HUES64 (cell line): ENCODE measurements at regions not wholly inside any gene's neighbourhood (a gene's known extent, or its start where the extent isn't known, plus 50 kb on each side); places are given as distances from the start of the nearest gene placed in this dataset.
A peak's percentile ranks its signal among the peaks of the same experiment; 100 is the strongest.
"Not testable (repeated sequence)": the region's sequence is repeated elsewhere in the genome, so short reads cannot be mapped to it uniquely, and the experiment has no call there.

Experiments used
- H3K27ac ChIP-seq: 2 replicates; pipeline ENCODE4 v1.7.0; 2013; ENCODE audit warnings: low read depth, low read length, inconsistent platforms
- H3K27me3 ChIP-seq: 2 replicates; pipeline ENCODE4 v1.6.1; 2013; ENCODE audit warnings: mild to moderate bottlenecking, low read length; ENCODE audit not compliant: insufficient read depth
- H3K36me3 ChIP-seq: 2 replicates; pipeline ENCODE4 v1.6.1; 2013; ENCODE audit warnings: mild to moderate bottlenecking, low read length; ENCODE audit not compliant: insufficient read depth
- H3K4me1 ChIP-seq: 2 replicates; pipeline ENCODE4 v1.6.1; 2013; ENCODE audit warnings: mild to moderate bottlenecking, low read length, moderate library complexity; ENCODE audit not compliant: insufficient read depth
- H3K4me3 ChIP-seq: 2 replicates; pipeline ENCODE4 v1.5.1; 2013; ENCODE audit warnings: mild to moderate bottlenecking, low read length, moderate library complexity
- H3K9ac ChIP-seq: 2 replicates; pipeline ENCODE4 v1.6.1; 2013; ENCODE audit warnings: mild to moderate bottlenecking, low read depth, low read length
- H3K9me3 ChIP-seq: 2 replicates; pipeline ENCODE4 v1.6.1; 2013; ENCODE audit warnings: low read depth, low read length; ENCODE audit not compliant: insufficient read depth
- WGBS: fragments of 150-250, 120-280 bp; methylation state at CpG from one replicate; pipeline ENCODE4 v1.1.7; 2013; ENCODE audit warnings: missing lambda C conversion rate; 5-methylcytosine and 5-hydroxymethylcytosine counted together

DNA sequence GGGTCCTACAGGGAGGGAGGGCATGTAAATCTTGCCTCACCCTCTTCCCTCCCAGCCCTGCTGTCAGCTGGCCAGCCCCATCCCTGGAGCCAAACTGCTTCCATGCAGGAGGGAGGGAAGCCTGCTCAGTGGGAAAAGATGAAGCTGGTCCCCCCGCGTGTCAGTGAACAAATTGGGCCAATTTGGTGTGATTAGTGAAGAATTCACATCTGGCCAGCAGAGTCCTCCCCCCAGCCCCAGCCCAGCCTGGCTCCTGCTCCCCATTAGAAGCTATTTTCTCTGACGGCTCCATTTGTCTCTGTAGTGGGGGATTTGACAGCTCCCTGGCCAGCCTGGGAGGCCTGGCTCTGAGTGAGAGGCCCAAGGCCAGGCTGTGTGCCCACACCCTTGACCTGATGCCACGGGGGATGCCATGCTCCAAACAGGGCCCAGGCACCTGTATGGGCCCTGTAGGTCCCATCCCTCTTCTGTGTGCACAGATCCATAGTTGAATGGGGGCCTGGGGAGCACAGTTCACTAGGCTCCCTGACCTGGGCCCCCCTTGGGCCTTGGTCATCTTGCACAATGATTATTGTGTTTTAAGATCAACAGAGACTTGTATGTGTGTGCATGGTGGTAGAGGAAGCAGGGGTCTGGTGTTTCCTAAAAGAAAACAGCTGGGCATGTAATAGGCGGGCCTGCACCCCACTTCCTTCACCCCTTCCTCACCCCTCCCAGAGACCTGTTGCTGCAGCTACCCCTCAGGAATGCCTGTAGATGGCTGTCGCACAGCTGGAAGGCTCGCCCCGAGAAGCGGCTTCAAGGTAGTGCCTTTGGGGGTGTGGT is 50.7 kb upstream of the TAC4 start:
- H3K9me3 ChIP-seq = no peaks in the 10 kb centered on the region
- no peak overlapping the region for H3K4me3 ChIP-seq
- H3K4me1 ChIP-seq = peaks cover 13% of the 10 kb centered on the region
- H3K9ac ChIP-seq = no peak overlapping the region
- 63% methylated on average over 9 of the region's 9 CpGs for WGBS
- H3K36me3 ChIP-seq = no peaks in the 10 kb centered on the region
- peaks cover 48% of the 10 kb centered on the region for H3K27me3 ChIP-seq
- no peak overlapping the region for H3K27ac ChIP-seq

DNA sequence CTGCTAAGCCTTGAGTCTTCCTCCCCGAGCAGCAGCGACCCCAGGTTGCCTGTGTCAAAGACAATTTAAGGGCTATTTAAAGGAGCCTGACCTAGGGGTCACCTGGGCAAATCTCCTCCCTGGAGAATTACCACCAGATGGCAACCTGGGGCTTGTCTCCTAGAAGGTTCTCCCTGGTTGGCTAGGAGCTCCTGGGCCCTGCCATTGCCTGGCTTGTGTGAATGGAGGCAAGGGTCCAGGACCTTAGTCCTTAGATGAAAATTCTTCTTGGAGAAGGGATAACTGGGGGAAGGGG is 51.3 kb upstream of the TAC4 start:
- H3K27ac ChIP-seq = no peak overlapping the region
- H3K9ac ChIP-seq = no peak overlapping the region
- no peak overlapping the region for H3K4me3 ChIP-seq
- H3K27me3 ChIP-seq = peaks cover 49% of the 10 kb centered on the region
- peaks cover 13% of the 10 kb centered on the region for H3K4me1 ChIP-seq
- WGBS = 9% methylated on average over 2 of the region's 2 CpGs
- no peaks in the 10 kb centered on the region for H3K36me3 ChIP-seq
- no peaks in the 10 kb centered on the region for H3K9me3 ChIP-seq

DNA sequence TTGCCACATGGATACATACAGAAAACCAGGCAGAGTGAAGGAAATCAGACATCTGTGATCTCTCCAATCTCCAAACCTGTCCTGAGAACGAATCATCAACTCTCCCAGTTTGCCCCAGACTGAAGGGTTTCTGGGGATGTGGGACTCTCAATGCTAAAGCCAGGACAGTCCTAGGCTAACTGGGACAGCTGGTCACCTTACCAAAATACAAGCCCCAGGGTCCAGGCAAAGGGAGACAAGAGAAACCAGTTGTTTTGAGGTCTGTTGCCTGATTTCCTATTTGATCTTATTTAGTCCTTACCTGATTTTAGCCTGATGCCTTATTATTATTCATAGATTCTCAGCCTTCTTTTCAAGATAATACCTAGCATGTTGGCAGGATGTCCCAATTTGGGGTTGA is 51.7 kb upstream of the TAC4 start:
- peaks cover 13% of the 10 kb centered on the region for H3K4me1 ChIP-seq
- H3K27ac ChIP-seq = no peak overlapping the region
- H3K36me3 ChIP-seq = no peaks in the 10 kb centered on the region
- peaks cover 49% of the 10 kb centered on the region for H3K27me3 ChIP-seq
- H3K9ac ChIP-seq = no peak overlapping the region
- H3K9me3 ChIP-seq = no peaks in the 10 kb centered on the region
- WGBS = 60% methylated on average over 1 of the region's 1 CpG
- H3K4me3 ChIP-seq = no peak overlapping the region

DNA sequence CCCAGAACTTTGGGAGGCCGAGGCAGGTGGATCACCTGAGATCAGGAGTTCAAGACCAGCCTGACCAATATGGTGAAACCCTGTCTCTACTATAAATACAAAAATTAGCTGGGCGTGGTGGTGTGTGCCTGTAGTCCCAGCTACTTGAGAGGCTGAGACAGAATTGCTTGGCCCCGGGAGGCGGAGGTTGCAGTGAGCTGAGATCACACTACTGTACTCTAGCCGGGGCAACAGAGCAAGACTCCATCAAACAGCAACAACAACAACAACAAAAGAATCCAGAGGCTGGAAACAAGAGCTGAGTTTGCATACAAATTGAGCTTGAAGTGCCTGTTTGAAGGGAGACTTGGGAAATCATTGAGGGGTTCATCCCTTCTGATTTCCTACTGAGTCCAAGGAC is 52.9 kb upstream of the TAC4 start:
- not testable (repeated sequence) for H3K9me3 ChIP-seq, H3K27ac ChIP-seq, H3K4me3 ChIP-seq, H3K9ac ChIP-seq, H3K36me3 ChIP-seq
- WGBS = 85% methylated on average over 4 of the region's 5 CpGs
- Histone ChIP-seq H3K4me1 (peaks cover 13% of the 10 kb centered on the region), H3K27me3 (peaks cover 58% of the 10 kb centered on the region)

DNA sequence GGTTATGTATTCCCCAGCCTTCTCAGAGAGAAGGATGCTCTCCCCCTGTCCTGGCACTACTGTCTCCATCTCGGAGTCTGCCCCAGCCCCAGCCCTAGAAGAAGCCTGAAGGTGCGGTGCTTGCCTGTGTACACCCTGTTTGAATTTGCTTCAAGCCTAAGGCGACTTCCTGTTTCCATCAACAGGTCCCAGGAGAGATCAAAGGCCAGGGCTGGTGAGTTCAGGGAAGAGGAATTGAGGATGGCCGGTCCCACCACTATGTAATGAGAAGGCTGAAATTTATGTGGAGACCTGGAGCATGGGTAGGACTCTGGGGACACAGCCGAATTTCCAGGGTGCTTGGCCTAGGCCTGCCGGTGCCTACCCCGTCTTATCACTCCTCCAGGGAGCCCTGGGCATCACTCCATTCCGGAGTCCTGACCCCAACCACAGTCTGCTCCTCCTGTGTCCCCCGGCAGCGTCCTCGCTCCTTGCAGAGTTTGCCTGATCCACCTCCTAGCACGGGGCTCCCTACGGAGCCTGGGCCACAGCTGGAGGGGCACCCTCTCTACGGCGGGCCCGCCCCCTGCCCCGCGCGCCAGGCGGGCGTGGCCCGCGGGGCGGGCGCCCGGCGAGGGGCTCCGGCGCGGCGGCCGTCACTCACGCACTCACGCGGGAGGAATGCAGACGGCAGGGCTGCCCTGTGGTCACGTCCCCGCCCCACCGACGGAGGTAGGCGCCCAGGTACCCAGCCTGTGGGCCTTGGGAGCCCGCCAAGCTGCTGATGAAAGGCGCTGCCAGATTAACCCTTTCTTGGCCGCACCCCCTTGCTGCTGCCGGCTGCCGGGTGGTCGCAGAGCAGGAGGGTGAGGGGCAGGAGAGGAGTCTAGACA is 53.8 kb upstream of the TAC4 start:
- H3K9me3 ChIP-seq = no peaks in the 10 kb centered on the region
- H3K36me3 ChIP-seq = no peaks in the 10 kb centered on the region
- H3K27ac ChIP-seq = no peak overlapping the region
- peaks cover 13% of the 10 kb centered on the region for H3K4me1 ChIP-seq
- peaks cover 65% of the 10 kb centered on the region for H3K27me3 ChIP-seq
- peak overlapping the region; percentile 44 for H3K4me3 ChIP-seq
- H3K9ac ChIP-seq = no peak overlapping the region
- 6% methylated on average over 47 of the region's 47 CpGs for WGBS

DNA sequence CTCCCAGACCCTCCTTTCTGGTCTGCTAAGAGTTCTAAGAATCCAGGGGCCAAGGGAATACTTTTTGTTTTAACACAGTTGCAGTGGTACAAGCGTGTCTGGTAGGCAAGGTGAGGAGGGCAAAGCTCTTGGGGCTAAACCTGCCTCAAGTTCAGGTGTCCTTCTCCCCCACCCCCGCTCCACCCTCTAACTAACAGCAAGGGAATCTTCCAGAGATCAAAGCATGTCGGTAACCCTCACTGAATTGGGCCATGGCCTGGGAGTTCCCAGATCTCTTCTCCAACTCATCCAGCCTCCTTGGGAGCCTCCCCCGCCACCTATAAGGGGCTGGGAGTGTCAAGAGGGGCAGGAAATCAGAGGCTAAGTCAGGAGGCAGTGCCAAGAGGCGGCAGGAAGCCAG is 55.7 kb upstream of the TAC4 start:
- Histone ChIP-seq H3K36me3 (no peaks in the 10 kb centered on the region), H3K4me1 (peaks cover 17% of the 10 kb centered on the region), H3K9ac (no peak overlapping the region), H3K9me3 (no peaks in the 10 kb centered on the region), H3K27ac (no peak overlapping the region), H3K27me3 (peaks cover 83% of the 10 kb centered on the region), H3K4me3 (no peak overlapping the region)
- 61% methylated on average over 4 of the region's 5 CpGs for WGBS

DNA sequence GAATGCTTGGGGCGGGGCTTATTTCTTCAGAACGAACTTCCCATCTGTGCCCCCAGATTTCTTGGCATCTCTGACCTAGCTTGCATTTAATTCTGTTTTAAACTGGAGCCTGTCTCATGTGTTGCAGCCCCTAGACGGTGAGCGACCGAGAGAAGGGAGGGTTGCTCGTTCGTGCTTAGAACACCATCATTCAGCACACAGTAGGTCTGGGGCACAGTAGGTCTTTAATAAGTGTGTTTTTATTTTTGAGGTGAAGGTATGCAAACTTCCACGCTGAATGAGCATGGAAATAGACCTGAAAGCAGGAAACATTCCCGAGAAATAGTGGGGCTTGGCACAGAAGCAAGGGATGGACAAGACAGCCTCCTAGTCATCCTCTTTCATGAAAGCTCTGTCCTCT is 57.0 kb upstream of the TAC4 start:
- H3K27me3 ChIP-seq = peaks cover 96% of the 10 kb centered on the region

DNA sequence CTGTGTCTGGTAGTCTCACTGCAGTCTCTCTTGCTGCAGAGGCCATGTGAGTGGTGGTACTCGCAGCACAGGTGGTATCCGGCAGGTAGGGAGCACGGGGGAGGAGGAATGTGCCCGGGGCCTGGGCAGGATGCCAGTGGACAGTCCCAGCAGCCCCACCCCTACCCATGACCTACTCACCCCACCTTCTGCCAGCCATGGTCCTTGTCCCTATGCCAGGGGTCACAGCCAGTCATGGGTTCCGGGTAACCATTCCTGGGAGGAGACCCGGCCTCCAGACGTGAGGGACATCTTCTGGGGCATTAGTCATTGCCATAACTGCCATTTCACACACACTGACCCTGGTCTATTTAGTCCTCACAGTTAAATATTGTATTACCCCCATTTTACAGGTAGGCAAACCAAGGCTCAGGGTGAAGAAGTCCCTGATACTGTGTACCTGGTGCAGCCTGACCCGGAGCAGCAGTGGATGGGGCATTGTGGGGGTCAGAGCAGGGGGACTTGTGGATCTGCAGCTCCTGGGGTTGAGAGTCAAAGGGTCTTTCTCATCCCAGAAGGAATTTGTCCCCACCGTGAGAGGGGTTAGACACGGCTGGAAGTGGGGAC is 58.8 kb upstream of the TAC4 start:
- Histone ChIP-seq H3K4me1 (peaks cover 17% of the 10 kb centered on the region), H3K9ac (no peak overlapping the region), H3K9me3 (no peaks in the 10 kb centered on the region), H3K27ac (no peak overlapping the region), H3K27me3 (peaks cover 96% of the 10 kb centered on the region), H3K36me3 (no peaks in the 10 kb centered on the region), H3K4me3 (no peak overlapping the region)
- 81% methylated on average over 10 of the region's 10 CpGs for WGBS

More for the DNA sequence above, 57.0 kb upstream of the TAC4 start:
- Histone ChIP-seq H3K9me3 (no peaks in the 10 kb centered on the region), H3K9ac (no peak overlapping the region), H3K4me1 (peaks cover 14% of the 10 kb centered on the region), H3K36me3 (no peaks in the 10 kb centered on the region), H3K4me3 (no peak overlapping the region), H3K27ac (no peak overlapping the region)
- 87% methylated on average over 9 of the region's 9 CpGs for WGBS

DNA sequence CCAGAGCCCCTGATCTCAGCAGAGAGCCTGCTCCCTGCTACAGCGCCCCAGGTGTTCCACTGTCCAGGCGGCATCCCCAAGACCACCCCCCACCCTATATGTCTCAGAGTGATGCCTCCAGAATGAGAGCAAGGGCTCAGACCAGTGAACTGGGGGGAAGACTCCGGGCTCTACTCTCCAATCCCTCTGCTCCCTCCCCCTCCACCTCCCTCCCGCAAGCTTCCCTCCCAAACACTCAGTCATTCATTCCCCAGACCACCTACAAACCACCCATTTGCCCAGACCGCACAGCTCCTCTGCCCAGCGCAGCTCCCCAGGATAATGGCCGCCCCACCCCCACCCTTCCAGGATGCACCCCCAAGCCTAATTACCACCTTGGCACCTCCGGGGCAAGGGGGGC is 59.4 kb upstream of the TAC4 start:
- Histone ChIP-seq H3K27me3 (peaks cover 97% of the 10 kb centered on the region), H3K4me1 (peaks cover 16% of the 10 kb centered on the region)
- 52% methylated on average over 8 of the region's 8 CpGs for WGBS

DNA sequence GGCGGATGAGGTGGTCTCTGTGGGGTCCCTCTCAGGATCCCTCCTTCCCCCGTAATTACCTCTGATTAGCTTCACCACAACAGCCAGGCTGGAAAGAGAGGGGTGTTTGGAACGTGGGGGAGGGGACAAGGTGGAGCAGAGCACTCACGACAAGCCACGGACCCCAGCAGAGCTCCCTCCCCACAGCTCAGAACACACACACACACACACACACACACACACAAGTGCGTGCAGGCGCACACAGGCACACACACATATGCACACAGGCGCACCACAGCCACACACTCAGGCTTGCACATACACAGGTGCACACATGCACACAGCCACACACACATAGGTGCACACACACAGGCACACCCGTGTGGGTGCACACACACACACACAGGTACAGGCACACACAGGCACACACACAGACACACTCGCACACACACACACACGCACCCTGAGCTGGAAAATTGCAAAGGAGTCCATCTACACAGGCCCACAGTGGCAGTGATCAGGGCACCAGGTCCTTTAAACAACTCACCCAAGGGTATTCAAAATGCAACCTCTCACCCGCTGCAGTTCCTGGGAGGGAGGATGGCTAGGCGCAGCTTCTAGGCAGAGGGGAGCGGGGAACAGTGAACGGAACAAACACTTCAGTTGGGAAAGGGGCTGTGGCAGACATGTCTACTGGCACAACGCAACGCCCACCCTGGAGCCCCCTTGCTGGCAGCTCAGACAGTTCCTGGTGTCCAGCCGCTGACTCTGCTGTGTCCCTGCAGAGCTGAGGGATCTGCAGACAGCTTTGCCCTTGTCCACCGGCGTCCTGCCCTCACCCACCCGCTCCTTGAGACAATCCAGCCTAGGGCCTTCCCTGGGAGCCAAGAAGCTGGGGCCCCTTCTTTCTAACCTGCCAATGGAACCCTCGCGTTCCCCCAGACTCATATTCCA is 59.9 kb upstream of the DLX4 start:
- H3K4me3 ChIP-seq = no peak overlapping the region; the same call in 1 of the 2 replicates
- WGBS = 65% methylated on average over 20 of the region's 23 CpGs
- no peak overlapping the region for H3K9ac ChIP-seq
- no peaks in the 10 kb centered on the region for H3K9me3 ChIP-seq
- no peak overlapping the region for H3K27ac ChIP-seq
- no peaks in the 10 kb centered on the region for H3K36me3 ChIP-seq
- peaks cover 16% of the 10 kb centered on the region for H3K4me1 ChIP-seq
- H3K27me3 ChIP-seq = peaks cover 91% of the 10 kb centered on the region

More for the DNA sequence above, 59.4 kb upstream of the TAC4 start:
- no peak overlapping the region for H3K4me3 ChIP-seq
- H3K27ac ChIP-seq = no peak overlapping the region
- H3K36me3 ChIP-seq = no peaks in the 10 kb centered on the region
- no peaks in the 10 kb centered on the region for H3K9me3 ChIP-seq
- no peak overlapping the region for H3K9ac ChIP-seq
